GM19035 (cell line): ENCODE measurements at regions not wholly inside any gene's neighbourhood (a gene's known extent, or its start where the extent isn't known, plus 50 kb on each side); places are given as distances from the start of the nearest gene placed in this dataset.
"Not testable (repeated sequence)": the region's sequence is repeated elsewhere in the genome, so short reads cannot be mapped to it uniquely, and the experiment has no call there.

Source experiments
- ATAC-seq: cut with Tn5 transposase; IDR thresholded peaks from one replicate; pipeline ENCODE4 v1.9.1; 2021; ENCODE audit not compliant: unreplicated experiment

DNA sequence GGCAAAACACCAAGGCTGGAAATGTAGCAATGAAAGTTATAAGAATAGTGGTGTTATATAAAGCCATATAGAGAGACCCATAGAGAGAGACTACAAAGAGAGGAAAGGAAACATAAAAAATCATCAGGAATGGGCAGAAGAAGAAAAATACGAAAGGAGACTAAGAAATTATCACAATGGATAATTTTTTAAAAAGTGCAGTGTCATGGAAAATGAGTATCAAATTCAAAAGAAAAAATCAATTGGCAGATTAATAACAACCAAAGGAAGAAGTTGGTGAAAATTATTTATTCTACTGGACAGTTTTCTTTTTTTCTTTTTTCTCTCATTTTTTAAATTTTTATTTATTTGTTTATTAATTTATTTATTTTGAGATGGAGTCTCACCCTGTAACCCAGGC is 1488.4 kb upstream of the WWC1 start:
- ATAC-seq, result no peak

DNA sequence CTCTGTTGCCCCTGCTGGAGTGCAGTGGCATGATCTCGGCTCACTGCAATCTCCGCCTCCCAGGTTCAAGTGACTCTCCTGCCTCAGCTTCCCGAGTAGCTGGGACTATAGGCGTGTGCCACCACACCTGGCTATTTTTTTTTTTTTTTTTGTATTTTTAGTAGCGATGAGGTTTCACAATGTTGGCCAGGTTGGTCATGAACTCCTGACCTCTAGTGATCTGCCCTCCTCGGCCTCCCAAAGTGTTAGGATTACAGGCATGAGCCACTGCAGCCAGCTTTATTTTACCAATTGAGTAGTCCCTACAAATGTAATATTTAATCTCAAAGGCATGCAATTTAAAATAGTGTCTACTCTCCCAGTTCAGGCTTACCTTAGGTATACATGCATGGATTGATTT is 1487.2 kb upstream of the WWC1 start:
- not testable (repeated sequence) for ATAC-seq

DNA sequence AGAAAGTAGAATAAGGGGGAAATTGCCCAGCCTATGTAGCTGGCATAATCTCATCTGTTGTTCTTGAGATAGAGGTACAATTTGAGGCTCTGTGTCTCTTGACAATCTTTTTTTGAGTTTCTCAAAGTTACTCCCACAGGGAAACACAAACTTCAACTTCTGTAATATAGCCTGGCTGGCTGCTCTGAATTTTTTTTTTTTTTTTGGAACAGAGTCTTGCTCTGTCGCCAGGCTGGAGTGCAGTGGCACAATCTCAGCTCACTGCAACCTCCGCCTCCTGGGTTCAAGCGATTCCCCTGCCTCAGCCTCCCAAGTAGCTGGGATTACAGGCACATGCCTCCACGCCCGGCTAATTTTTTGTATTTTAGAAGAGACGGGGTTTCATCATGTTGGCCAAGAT is 1486.8 kb upstream of the WWC1 start:
- not testable (repeated sequence) for ATAC-seq

DNA sequence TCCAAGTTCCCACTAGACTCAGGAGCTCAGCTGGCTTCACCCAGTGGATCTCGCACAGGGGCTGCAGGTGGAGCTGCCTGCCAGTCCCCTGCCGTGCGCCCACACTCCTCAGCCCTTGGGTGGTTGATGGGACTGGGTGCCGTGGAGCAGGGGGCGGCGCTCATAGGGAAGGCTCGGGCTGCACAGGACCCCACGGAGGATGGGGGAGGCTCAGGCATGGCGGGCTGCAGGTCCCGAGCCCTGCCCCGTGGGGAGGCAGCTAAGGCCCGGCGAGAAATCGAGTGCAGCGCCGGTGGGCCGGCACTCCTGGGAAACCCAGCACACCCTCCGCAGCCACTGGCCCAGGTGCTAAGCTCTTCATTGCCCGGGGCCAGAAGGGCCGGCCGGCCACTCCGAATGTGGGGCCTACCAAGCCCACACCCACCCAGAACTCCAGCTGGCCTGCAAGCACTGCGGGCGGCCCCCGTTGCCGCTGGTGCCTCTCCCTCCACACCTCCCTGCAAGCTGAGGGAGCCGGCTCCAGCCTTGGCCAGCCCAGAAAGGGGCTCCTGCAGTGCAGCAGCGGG is 1481.3 kb upstream of the WWC1 start:
- ATAC-seq, result not testable (repeated sequence)

DNA sequence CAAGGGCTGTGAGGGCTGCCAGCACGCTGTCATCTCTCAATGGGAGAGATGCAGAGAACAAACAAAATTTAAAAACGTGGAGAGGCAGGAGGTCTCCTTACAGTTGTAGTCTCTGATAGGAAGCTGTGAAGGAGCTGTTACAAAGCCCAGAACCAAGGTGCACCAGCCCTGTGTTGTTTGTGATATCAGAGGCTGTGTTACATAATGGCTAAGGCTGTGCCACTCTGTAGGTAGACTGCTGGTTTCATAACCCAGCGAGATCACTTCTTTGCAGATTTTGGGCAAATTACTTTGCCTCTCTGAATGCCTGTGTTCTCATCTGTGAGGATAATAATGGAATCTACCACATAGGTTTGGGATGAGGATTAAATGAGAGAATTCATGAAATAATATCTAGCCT is 1480.7 kb upstream of the WWC1 start:
- no peak for ATAC-seq

DNA sequence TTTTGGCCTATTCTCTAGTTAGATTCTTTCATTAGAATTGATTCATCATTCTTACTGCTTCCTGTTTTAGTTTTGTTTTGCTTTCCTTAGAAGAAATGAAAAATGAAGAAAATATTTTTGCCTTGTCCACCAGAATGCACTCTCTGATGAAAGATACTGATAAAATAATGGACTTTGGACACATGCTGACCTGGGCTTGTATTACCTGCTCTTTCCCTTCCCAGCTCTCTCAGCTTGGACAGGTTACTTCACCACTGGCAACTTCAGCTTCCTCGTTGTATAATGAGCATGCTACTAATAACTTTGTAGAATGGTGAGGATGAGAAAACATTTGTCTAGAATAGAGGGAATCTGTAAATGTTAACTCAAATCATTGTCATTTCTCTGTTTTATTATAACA is 1468.1 kb upstream of the WWC1 start:
- no peak for ATAC-seq

DNA sequence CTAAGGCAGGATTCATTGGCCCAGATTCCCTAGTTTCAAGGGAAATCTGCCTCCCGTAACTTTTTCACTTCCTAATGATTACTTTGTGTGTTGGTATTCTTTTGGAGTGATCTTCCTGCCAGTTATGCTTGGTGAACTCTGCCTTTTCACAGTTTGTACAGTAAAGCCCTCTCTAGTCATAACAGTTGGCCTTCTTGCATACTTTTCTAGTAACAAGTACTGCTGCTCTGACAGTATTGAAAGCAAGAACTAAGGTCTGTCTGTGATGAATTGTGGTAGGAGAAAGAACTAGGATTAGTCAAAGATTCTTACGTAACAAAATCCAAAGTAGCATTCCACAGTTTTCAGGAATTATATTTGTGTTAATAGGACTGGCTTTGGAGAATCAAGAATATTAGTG is 1457.2 kb upstream of the WWC1 start:
- ATAC-seq, result no peak

DNA sequence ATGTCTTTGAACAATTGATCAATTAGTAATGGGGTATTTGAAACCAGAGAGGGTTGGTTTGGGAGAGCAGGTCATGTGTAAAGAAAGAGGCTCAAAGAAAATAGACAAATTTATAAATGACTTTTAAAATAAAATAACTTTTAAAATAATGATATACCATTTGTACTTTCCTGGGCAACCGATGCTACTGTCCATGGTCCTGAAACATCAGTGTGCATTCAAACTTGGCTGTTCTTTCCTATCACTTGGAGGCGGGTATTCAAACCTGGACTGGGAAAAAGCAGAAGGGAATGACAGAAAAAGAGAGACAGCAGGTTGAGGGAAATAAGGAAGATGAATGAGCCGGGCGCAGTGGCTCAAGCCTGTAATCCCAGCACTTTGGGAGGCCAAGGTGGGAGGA is 1446.4 kb upstream of the WWC1 start:
- ATAC-seq, result no peak

DNA sequence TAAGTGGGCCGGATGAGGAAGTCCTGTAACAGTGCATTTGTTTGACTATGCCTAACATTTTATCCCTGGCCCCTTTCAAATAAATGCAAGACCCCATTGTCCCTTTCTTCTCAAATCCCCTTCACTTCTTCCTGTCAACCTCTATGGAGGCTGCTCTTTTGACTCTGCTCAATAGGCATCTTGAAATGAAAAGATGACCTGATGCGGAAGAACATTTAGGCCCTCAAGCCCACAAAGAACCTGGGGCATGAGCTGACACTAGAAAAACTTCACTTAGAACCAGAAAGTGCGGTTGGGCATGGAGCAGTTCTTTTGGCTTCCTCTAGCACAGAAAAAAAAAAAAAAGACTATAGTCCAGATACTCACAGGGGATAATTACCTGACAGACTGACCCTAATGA is 1434.7 kb upstream of the WWC1 start:
- no peak for ATAC-seq

DNA sequence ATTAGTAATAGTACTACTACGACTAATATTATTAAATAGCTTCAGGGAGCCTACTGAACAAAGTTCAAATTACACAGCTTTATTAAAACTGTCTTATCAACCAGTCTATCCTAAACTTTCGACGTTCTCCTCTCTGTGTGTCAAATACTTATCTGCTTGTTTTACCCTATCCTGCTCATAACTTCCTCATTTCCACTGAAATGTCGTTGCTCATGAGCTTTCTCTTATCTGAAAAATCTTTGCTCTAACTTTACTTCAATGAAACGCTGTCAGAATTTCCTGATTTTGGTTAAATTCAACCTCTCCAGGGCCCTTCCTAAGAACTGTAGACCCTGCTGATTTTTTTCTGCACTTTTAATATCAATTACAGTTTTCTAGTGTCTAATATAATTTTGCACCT is 1431.0 kb upstream of the WWC1 start:
- ATAC-seq, result no peak

DNA sequence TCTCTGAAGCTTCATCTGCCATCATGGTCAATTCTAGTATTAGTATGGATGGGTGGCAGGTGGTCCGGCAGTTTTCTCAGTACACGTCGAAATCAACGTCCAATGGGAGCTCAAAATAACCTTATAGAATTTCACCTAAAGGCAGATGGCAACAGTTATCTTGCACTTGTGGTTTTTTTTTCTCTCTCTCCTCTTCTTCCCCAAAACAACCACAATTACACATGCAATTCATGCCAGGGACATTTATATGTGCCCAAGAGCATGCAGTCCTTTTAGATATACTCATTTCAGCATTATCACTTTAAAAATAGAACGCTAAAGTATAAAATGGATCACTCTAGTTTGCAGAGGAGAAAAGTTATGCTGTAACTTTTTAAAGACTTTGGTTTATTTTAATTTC is 1428.9 kb upstream of the WWC1 start:
- no peak for ATAC-seq

DNA sequence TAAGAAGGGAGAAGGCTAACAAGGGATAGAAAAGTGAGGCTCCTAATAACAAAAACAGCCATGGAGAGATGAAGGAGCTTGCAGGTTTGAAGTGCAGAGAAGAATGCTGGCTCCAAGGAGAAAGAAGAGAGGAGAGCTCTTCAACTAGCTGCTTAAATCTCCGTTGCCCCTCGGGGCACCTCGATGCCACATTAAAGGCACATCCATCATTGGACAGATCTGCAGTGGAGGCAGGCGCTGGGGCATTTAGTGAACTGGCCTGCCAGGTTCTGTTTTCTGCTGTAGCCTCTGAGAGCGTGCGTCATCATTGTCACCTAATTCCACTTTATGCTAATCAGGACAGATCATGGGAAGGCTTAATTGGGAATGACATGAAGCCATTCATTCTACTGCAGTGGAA is 1426.2 kb upstream of the WWC1 start:
- no peak for ATAC-seq

DNA sequence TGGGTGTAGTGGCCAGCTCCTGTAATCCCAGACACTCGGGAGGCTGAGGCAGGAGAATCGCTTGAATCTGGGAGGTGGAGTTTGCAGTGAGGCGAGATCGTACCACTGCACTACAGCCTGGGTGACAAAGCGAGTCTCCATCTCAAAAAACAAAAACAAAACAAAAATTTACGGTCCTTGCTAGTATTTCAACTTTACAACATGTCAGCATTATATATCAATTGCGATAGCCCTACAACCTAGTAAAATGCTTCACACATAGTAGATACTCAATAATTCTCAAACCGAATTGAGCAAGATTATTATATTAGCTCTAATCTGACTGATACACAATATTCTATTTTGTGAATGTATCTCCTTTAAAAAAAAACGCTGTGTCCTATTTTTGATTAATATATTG is 1411.0 kb upstream of the WWC1 start:
- ATAC-seq, result no peak

DNA sequence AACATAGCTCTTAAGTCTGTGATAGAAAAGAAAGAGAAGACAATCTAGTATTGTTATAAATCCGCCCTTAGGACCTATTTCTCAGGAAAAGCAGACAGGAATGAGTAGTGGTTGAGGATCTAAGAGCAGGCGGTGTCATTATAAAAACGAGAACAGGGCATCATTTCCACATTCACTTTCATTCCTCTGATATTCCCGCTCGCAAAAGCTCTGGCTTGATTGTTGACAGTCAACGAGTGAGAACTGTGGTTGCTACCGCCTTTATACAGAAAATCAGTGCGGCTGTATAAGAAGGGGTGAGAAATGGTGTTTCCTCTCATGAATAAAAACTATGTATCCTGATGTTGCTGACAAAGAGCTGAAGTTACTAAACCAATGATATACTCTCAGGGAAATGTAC is 1409.6 kb upstream of the WWC1 start:
- ATAC-seq, result no peak

DNA sequence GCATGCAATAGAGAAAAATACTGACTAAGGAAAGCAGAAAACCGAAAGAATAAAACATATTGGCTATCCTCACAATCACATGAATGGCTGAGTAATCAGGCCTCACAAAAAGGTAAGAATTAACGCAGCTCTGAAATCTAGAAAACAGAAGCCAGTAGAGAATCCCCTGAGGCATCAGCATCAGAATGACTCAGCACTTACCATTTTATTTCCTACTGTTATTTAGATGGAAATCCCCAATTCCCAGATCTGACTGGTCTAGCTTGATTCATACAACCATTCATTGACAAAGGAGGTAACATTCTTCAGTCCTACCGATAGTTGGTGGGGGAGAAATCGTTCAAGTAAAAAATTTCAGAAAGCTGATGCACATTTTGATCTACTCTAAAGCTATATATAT is 1408.4 kb upstream of the WWC1 start:
- no peak for ATAC-seq

DNA sequence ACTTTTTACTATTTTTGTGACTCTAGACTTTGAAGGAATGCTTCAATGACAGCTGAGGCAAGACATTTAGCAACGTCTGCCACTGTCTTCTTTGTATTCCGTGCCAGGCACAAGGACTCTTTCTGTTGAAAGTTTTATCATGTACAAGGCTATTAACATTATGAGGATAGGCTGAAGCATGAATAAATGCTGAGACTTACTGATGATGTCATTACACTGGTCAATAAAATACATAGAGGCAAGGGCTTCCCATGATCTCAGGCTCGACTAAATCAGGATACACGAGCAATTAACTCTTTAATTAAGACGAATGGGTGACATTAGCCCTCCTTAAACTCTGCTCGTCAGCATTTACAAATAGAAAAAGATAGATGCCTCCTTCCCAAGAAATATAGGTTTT is 1393.3 kb upstream of the WWC1 start:
- no peak for ATAC-seq

DNA sequence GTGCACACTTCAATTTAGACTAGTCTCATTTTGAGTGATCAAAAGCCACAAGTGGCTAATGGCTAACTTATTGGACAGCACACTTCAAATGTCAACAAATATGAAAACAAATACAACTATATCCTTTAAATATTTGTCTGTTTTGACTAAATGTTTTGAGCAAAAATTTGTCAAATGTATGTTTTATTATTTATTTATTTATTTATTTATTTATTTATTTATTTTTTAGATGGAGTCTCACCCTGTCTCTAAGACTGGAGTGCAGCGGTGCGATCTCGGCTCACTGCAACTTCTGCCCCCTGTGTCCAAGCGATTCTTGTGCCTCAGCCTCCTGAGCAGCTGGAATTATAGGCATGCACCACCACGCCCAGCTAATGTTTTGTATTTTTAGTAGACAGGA is 1392.1 kb upstream of the WWC1 start:
- no peak for ATAC-seq

DNA sequence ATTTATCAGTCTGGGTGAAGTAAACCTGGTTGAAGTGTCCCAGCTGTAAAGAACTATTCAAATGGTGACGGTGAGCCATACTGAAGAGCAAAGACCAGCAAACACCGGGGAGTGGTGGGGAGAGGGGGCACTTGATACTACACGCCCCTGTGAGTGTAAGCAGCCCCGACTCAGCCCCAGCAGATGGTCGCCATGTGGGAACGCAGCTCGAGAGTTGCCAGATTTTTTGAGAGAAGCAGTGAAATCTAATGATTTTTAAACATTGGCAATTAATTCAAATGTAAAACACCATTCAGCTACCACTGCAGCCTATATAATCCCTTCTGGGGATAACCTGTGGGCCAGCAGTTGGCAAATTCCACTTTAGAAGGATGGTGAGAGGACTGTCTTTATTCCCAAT is 1386.9 kb upstream of the WWC1 start:
- ATAC-seq, result no peak

DNA sequence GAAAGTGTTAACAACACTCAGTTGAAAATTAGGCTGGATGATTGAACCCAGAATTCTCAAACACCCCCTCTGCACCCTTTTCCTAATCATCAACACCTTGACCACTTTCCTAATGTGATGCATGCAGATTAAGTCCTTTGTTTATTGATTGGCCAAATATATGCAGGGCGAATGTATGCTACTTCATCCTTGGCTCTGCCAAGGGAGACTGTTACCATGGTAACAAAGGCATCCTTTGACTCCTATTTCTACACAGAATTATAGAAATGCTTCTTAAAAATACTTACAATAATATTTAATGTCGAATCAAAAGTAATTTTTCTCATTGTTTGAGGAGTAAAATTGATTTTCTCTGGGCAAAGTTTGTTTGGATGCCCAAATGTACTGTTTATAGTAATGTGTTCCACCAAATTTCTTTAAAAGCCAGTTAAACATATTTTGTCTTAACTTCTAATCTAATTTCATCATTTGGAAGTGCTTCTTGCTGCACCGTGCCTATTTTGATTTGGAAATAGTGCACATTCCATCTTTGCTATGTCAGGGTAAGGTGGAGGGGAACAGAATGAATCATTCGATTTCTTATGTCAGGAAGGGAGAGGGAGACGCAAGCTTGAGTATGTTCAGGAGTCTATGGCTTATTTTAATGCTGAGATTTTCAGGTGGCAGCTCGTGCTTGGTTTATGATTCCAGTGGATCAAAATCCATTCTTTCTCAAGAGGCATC is 1384.3 kb upstream of the WWC1 start:
- no peak for ATAC-seq

DNA sequence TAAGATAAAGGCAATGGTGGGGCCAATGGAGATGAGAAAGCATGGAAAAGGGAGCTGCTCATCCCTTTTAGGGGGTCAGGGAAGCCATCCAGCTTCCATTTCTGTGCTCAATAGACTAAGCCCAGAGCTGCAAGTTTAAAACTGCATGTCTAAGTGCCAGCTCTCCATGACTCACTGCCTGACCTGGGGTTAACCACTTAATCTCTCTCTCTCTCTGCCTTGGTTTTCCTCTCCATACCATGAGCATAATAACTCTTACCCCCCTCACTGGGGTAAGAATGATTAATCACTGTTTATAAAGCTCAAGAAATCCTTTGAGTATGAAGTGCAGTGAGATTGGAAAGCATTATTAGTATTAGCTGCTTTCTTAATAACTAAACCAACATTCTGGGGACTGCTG is 1382.4 kb upstream of the WWC1 start:
- ATAC-seq, result no peak

DNA sequence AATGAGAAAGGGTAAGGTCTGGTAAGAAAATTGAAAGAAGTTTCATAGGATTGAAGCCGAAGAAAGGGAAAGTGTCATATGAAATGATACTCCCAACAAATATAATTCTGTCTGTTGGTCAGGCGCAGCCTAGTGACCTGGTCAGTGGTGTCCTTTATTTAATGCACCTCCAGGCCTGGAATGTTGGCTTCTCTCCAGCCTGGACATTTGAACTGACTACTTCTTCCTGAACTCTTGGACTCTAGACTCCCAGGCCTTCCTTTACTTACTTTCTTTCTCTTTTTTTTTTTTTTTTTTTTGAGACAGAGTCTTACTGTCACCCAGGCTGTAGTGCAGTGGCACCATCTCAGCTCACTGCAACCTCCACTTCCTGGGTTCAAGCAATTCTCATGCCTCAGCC is 1381.5 kb upstream of the WWC1 start:
- ATAC-seq, result no peak

DNA sequence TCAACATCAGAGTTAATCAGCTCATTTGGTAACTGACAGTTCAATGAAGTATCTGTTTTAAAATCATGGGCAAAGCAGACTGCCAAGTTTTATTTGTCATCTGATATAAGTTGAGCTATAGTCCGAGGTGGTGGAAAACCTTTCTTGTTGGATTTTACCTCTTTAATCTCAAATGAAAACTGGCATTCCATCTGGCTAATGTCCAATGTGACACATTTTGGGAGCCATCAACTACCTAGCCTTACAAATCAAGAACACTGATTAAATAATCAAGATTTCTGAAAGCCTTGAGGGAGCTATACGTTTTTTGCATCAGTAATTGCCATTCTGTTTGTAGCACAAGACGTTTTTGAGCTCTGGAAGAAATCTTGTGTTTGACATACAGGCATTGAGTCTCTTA is 1380.5 kb upstream of the WWC1 start:
- no peak for ATAC-seq

DNA sequence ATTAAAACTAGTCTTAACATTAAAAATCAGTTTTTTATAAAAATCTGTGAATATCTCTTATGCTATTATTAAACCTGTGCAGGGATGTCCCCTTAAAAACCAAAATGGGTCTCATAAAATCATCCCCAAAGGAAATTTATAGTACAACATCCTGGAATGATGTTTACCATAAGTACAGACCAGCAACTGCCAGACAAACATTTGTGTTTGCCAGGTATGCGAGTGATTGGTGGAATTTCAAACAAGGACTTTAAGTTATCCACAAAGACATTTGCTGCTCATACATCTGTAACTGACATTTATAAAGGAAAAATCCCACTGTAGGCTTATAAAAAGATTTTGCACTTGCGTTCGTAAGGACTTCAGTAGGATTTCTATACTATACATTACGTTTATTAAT is 1375.4 kb upstream of the WWC1 start:
- ATAC-seq, result no peak
